ENCODE measurements at regions not wholly inside any gene's neighbourhood (a gene's known extent, or its start where the extent isn't known, plus 50 kb on each side); places are given as distances from the start of the nearest gene placed in this dataset.
A peak's percentile ranks its signal among the peaks of the same experiment; 100 is the strongest.
"Not testable (repeated sequence)": the region's sequence is repeated elsewhere in the genome, so short reads cannot be mapped to it uniquely, and the experiment has no call there.

DNA sequence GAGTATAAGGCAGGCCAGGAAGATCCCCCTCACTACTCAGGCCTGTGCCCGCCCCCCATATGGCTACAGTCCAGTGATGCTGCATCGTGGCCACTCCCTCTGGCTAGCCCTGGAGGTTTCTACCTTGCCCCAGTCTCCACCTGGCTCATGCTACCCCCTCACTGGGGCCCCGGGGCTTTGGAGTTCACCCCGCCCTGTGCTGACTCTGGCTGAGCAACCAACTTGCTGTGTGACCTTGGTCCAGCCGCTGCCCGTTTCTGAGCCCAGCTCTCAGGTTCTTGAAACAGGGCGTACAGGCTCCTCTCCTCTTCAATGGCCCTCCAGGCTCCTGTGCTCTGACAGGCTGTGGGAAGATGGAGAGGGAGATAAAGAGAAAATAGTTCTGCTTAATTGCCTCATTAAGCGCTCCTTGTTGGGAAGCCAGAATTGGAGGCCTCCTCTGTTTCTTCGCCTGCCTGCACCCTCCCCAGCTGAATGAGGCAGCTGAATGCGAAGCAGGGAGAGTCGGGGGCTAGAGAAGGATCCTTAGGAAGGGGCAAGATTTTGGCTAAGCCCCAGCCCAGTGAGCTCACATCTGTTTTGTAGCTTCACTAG is 138.2 kb upstream of the NCOR2 start:
- DNase-seq = no peak

GRCh38 chr12:124704619-124705018 is 137.2 kb upstream of the NCOR2 start:
- DNase-seq = no peak

- no peak for DNase-seq
These were observed 136.4 kb upstream of the NCOR2 start for GRCh38 chr12:124703856-124704255.

DNA sequence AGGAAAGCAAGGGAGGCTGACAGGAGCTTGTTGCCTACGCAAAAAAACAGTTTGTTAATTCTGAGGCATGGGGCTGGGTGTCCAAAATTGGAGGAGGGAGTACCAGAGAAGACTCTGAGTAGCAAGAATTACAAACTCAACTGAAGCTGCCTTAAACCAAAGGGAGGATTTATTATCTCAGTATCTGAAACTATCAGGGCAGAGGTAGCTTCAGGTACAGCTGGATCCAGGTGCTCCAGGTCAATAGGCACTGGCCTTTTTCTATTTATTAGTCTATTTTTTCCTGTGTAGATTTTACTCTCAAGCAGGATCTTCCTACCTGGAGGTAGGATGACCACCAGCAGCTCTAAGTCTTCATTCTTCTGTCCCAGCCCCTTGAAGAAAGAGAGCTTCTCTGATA is 135.3 kb upstream of the NCOR2 start:
- DNase-seq = no peak

DNA sequence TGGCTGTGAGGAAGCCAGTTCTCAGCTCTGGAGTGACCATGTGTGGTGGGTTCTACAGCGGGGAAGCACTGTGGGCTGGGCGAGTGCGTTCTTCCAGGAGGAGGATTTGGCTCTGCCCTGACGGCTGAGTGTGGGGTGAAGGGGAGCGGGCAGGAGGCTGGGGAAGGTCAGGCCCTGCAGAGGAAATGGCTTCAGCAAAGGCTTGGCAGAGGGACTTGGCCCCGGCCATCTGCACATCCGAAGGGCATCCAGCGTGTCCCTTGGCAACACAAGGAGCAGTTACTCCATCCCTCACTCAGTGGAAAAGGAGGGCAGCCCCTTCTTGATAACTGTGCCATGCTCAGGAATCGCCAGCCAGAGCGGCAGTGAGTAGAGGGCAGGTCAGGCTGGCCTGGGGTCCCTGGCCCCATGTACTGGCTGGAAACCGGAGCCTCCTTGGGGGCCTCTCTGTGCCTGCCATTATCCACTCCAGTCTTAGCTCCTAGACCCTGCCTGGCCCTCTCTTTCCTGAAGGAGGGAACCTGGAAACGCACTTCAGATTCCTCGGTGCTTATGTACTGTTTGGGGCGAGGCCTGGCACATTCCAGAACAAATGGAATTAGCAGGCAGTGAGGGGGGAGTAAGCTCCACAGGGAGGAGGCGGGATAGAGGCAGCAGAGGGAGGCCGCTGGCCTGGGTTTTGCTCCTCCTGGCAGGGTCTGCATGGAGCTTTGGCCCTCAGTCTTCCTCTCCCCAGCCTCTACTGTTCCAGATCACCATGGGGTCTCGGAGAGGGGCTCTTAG is 133.6 kb upstream of the NCOR2 start:
- peak; percentile 79 for DNase-seq

DNA sequence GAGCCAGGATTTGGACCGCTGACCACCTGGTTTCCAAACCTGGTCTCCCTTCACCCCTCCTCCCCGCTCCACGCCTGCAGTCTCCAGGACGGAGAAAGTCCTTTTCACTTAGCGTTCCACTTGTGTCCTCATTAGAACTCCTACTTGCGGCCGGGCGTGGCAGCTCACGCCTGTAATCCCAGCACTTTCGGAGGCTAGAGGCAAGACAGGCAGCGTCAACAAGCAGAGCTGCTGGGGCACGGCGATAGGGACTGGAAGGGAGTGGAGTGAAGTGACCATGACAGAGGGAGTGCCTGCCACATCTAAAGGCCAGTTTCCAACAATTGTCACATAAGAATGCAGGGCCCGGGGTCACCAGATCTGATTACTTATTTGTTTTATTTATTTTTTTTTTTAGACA is 132.5 kb upstream of the NCOR2 start:
- no peak for DNase-seq

GRCh38 chr12:124698998-124699305 is 131.5 kb upstream of the NCOR2 start:
- no peak for DNase-seq

DNA sequence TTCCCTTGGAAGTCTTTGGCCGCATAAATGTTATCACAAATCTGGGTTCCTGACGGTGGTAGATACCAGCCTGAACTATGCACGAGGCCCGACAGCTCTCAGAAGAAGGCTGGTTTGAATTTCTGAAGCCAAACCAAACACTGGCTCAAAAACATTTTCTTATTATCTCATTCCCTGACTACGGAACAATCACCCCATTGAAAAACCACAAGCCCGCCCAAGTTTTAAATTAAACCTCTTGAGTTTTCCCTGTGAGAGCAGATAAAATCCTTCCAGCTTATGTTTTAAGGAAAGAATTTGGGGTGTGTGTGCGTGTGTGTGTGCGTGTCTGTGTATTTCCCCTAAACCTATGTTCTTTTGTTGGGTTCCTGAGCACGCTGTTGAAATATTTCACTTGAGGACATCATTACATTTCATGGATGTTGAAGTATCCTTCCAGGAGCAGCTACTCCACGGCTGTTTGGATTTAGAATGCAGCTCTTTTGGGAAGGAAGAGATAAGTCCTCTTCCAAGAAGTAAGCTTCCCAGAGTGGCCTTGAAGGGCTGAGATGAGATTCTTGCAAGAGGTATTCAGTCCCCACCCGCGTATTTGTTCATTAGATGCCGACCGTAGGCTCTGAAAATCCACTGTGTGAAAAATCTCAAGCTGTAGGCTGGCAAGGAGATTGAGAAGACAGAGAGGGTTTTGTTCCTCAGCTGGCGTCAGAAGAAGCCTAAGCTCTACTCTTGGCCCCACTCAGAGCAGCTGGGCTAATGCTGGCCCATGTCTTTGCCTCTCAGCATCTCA is 131.0 kb upstream of the NCOR2 start:
- DNase-seq = peak; percentile 75

DNA sequence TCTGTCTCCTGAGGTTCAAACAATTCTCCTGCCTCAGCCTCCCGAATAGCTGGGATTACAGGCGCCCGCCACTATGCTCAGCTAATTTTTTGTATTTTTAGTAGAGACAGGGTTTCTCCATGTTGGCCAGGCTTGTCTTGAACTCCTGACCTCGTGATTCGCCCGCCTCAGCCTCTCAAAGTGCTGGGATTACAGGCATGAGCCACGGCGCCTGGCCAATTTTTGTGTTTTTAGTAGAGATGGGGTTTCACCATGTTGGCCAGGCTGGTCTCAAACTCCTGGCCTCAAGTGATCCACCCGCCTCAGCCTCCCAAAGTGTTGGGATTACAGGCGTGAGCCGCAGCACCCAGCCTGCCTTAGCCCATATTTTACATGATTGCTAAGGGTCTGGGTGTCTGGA is 130.3 kb upstream of the NCOR2 start:
- DNase-seq = not testable (repeated sequence)

DNA sequence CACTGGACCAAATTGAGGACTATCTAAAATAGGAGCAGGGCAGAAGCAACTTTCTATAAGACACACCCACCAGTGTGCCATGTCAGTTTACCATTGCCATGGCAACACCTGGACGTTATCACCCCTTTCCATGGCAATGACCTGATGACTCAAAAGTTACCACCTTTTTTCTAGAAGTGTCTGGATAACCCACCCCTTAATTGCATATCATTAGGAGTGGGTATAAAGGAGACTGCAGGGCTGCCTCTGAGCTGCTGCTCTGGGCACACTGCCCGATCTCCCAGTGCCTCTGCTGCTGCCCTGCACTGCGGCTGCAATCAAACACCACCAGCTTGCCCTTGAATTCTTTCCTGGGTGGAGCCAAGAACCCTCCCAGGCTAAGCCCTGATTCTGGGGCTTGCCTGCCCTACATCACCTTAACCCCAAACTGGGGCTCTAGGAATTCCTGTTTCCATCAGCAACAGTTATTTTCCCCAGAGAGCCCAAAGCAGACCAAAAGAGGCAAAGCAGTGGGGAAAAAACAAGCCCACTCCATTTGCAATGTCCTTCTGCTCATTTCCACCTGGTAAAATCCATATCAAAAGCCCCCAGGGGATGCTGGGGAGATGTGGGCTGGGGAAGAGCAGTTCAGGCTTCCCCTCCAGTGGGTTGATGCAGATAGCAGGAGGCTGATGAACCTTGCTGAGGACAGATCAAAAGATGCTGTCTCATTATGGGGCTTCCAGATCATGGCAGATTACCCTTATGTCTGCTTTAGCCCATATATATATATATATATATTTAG is 129.5 kb upstream of the NCOR2 start:
- no peak for DNase-seq

GRCh38 chr12:124695861-124696260 is 128.4 kb upstream of the NCOR2 start:
- no peak for DNase-seq

GRCh38 chr12:124694846-124695497 is 127.6 kb upstream of the NCOR2 start:
- DNase-seq = peak; percentile 63

GRCh38 chr12:124694250-124694649 is 126.8 kb upstream of the NCOR2 start:
- DNase-seq = no peak

GRCh38 chr12:124693111-124693723 is 125.8 kb upstream of the NCOR2 start:
- no peak for DNase-seq

GRCh38 chr12:124692443-124692842 is 125.0 kb upstream of the NCOR2 start:
- DNase-seq = no peak

DNA sequence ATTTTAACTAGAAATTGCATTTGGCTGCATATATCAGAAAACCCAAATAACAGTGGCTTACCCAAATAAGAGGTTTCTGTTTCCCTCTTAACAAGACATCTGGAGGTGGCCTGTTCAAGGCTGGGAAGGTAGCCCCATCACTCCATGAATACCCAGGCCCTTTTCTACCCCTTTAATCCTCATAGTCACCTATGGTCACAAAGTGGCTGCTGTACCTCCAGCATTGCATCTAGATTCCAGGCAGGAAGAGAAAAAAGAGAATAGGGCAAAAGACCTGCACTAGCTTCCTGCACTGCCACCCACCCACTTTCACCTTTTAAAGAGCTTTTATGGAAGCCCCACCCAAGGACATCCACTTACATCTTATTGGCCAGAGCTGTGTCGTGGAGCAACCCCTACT is 124.0 kb upstream of the NCOR2 start:
- DNase-seq = no peak

DNA sequence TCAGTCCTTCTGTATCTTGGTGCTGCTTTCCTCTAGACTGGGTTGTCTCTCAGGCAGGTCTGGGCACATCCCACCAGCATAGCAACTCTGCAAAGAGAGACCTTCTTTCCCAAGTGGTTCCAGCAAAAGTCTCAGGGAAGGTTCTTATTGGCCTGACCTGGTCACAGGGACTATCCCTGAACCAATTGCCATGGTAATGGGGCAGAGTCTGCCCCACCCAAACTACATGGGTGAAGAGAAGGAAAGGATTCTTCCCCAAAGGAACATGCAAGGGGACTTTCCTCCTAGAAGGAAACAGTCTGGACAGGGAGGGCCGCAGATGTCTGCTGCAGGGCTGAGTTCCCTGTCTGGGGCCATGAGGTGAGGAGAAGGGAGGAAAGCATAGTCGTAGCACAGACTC is 122.2 kb upstream of the NCOR2 start:
- no peak for DNase-seq

- no peak for DNase-seq
These were observed 121.1 kb upstream of the NCOR2 start for GRCh38 chr12:124688356-124688992.

- DNase-seq = peak; percentile 57
These were observed 120.5 kb upstream of the NCOR2 start for GRCh38 chr12:124687917-124688316.

DNA sequence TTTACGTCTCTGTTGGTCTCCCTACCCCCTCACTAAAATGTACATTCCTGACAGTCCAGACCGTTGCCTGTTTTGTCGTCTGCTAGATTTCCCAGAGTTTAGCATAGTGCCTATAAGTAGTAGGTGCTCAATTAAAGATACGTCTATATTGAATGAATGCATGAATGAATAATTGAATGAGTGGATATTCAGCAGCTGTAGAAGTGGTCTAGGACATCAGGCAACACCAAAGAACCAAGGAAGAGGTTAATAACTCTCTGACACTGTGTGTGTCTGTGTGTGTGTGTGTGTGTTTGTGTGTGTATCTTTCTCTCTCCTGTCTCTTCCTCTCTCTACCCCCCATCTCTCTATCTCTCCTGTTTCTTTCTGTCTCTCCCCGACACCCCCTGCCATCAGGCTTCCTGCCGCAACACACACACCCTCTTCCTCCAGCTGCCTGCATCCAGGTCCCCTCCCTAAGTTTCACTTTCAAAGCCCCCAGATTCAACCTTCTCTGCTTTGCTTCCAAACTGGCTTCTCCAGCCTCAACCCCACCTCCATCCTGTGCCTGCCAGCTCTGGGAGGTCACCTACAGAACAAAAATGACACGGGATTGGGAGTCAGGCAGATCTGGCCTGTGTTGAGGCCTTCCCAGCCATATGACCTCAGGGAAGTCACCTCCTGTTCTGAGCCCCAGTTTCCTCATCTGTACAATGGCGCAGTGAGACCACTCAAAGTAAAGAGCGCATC is 119.9 kb upstream of the NCOR2 start:
- peak; percentile 35 for DNase-seq
